GM19328 (cell line): ENCODE measurements at regions not wholly inside any gene's neighbourhood (a gene's known extent, or its start where the extent isn't known, plus 50 kb on each side); places are given as distances from the start of the nearest gene placed in this dataset.
"Not testable (repeated sequence)": the region's sequence is repeated elsewhere in the genome, so short reads cannot be mapped to it uniquely, and the experiment has no call there.

ENCODE experiments used
- ATAC-seq: cut with Tn5 transposase; IDR thresholded peaks from one replicate; pipeline ENCODE4 v1.9.1; 2021; ENCODE audit warnings: mild to moderate bottlenecking, moderate library complexity; ENCODE audit not compliant: unreplicated experiment

GRCh38 chr10:52477305-52477704 is 163.2 kb downstream of the DKK1 start:
- no peak for ATAC-seq

GRCh38 chr10:52479567-52479966 is 165.5 kb downstream of the DKK1 start:
- no peak for ATAC-seq

- no peak for ATAC-seq
These were observed 168.0 kb downstream of the DKK1 start for GRCh38 chr10:52481986-52482555.

DNA sequence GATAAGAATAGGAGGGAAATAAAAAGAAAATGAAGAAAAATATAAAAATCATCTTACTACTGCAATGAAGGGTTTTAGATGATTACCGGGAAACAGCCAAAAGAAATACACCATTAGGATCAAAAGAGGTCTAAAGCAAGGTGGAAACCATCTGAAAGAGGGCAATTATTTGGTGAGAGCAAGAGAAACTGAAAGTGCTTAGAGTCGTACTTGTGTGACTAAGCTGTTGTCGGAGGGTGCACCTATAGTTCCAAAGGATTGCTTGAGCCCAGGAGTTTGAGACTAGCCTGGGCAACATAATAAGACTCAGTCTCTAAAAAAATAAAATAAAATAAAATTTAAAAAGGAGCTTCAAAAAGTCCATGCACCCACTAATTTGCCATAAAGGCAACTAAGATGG is 169.5 kb downstream of the DKK1 start:
- ATAC-seq = no peak

DNA sequence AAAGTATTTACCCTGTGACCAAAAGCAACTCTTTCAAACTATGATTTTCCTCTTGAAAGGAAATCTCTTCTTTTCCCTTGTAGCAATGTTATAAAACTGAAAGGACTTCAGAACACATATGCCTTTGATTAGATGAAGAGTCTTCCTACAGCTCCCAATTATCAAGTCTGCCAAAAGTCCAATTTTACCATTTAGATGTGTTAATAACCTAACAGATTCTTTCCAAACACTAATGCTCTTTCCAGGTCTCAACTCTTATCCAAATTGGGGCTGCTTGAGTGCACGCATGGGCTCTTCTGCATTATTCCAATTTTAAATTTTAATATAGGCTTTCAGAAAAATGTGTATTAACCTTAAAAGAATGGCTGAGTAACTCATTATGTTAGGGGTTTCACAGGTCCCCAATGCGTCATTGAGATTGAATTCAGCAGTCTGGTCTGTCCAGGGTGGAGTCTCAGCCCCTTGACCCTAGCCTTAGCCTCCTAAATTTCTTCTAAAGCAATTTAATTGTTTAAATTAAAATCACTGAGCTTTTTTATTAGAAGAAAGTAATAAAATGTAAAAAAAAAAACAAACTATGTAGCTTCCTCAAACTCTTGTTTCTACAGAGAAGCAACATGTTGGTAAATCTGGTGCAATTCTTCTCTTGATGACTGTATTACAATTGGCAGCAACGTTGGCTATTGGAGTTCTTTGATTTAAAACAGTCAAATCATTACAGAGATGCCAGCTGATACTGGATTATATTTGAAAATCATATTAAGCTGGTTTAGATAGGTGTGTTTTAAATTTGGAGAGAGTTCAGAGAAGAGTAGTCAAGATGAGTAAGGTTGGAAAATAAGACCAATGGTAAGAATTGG is 170.4 kb downstream of the DKK1 start:
- no peak for ATAC-seq

GRCh38 chr10:52485462-52485861 is 171.4 kb downstream of the DKK1 start:
- ATAC-seq = no peak

GRCh38 chr10:52486840-52487611 is 172.9 kb downstream of the DKK1 start:
- no peak for ATAC-seq

- no peak for ATAC-seq
These were observed 174.8 kb downstream of the DKK1 start for GRCh38 chr10:52488606-52489485.

GRCh38 chr10:52491246-52491995 is 177.3 kb downstream of the DKK1 start:
- no peak for ATAC-seq

DNA sequence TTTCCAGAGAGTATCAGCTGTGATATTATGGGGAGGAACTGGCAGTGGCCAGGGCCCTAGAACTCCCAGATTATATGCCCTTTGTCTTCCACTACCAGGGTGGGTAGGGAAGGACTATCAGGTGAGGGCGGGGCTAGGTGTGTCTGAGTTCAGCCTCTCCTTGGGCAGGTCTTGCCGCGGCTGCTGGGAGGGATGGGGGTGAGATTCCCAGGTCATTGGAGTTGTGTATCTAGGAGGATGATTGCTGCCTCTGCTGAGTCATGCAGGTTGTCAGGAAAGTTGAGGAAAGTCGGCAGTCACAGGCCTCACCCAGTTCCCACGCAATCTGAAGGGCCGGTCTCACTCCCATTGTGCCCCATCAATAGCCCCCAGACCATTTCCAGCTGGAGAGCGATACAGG is 185.2 kb downstream of the DKK1 start:
- ATAC-seq = no peak

- no peak for ATAC-seq
These were observed 186.4 kb downstream of the DKK1 start for GRCh38 chr10:52500476-52500875.

GRCh38 chr10:52502237-52502636 is 188.2 kb downstream of the DKK1 start:
- no peak for ATAC-seq

DNA sequence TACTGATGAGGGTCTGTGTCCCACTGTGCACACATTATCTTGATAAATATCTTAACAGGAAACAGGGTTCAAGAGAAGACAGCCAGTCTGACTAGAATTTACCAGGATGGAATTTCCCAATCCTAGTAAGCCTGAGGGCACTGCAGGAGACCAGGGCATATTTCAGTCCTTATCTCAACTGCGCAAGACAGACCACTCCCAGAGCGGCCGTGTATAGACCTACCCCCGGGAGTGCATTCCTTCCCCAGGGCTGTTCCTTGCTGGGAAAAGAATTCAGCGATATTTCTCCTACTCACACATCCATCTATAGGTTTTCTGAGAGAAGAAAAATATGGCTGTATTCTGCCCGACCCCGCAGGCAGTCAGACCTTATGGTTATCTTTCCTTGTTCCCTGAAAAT is 191.3 kb downstream of the DKK1 start:
- ATAC-seq = not testable (repeated sequence)

- ATAC-seq = no peak
These were observed 200.4 kb downstream of the DKK1 start for GRCh38 chr10:52514481-52514880.

DNA sequence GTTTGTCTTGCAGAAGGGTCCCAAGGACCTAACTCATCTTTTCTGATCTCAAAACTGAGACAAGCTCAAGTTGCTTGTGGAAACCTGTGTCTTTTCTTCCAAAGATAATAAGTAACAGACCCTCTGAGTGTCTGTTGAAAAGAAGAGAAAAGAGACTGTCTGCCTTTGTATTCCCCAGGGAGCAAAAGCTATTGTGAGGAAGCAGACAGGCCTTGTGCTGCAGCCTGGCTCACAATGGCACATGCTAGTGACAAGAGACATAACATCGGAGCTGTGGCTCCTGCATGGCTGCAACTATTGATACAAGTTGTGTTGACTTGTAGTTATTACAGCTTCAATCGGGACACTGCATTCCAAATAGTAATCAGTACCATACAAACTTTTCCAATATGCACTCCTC is 202.9 kb downstream of the DKK1 start:
- ATAC-seq = no peak

DNA sequence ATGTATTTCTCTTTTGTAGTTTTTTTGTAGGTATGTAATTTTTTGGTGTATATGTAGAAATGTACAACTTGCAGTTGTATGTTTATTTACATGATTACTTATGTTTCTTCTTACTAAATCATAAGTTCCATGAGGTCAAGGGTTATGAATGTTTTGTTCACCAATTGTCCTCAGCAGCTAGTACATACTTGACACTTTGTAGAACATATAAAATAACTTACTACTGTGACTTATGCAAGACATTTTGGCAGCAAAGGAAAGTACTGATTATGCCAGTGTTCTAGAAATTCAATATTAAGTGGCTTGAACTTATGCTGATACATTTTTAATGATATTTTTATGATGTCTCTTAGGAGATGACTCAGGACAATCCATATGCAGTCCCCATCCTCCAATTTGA is 209.6 kb downstream of the DKK1 start:
- no peak for ATAC-seq

GRCh38 chr10:52525761-52526160 is 211.7 kb downstream of the DKK1 start:
- no peak for ATAC-seq

DNA sequence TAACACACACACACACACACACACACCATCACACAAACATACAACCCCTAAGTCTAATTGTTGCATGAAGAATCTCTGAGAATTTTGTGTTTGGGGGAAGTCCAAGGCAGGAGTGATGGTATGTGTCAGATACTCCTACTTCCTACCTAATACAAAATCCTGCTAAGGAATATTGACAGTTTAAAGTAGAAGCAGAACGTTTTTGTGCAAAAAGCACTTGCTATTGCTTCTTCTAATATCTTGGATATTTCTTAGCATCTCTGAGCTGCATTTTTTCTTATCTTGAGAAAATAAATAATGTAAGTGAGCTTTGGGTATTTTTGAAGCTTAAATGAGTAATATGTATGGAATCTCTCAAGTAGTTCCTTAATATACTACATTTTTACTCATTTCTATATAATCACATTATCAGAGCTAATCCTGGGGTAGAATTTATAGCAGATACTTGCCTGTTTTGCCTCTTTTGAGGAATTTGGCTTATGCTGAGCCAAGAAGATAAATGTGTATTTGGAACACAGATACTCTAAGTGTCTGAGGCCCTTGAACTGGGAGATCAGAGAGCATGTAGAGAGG is 212.3 kb downstream of the DKK1 start:
- ATAC-seq = no peak

DNA sequence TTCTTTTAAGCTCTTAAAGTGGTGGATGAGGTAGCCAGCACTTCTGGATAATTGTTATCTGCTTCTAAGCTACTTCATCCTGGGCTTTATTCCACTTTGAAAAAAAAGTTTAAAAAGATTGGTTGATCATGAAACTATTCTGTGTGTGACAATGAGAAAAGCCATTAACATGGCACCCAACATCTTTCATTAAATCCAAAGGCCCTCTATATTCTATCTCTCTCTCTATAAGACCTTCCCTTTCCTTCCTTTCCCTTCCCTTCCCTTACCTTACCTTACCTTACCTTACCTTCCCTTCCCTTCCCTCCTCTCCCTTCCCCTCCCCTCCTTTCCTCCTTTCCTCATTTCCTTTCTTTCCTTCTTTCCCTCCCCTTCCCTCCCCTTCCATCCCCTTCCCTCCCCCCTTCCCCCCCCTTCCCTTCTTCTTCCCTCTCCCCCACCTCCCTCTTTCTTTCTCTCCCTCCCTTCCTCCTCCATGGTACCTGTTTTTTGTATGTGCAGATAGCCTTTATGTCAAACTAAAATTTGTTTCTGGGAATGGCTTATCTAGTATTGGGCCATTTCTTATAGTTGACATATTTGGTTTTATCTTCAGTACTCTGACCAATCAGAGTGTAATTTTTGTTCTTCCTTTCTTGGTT is 218.7 kb downstream of the DKK1 start:
- ATAC-seq = no peak
